Cardiac muscle cell (in vitro differentiated cells and primary cell): ENCODE measurements at regions not wholly inside any gene's neighbourhood (a gene's known extent, or its start where the extent isn't known, plus 50 kb on each side); places are given as distances from the start of the nearest gene placed in this dataset.
"Not testable (repeated sequence)": the region's sequence is repeated elsewhere in the genome, so short reads cannot be mapped to it uniquely, and the experiment has no call there.

Experiments
- DNase-seq, 2 donors: peaks; one replicate each; pipeline versions ENCODE4 v3.0.0 to v3.0.0-alpha.2; 2010 to 2017; ENCODE audit warnings: low read depth in 1 of 2, low spot score in 1 of 2
- H3K27ac ChIP-seq: fragments of 200-600 bp; sonication (generic); 2 replicates; pipeline ENCODE4 v1.5.1; 2016
- H3K27me3 ChIP-seq: fragments of 200-600 bp; sonication (generic); 2 replicates; pipeline ENCODE4 v1.6.0; 2016; ENCODE audit warnings: control low read depth
- H3K36me3 ChIP-seq: fragments of 200-600 bp; sonication (generic); 2 replicates; pipeline ENCODE4 v1.5.1; 2016; ENCODE audit warnings: control low read depth
- H3K4me1 ChIP-seq: fragments of 200-600 bp; sonication (generic); 2 replicates; pipeline ENCODE4 v1.8.1; 2017; ENCODE audit warnings: low read depth, mild to moderate bottlenecking, mixed run types
- H3K4me3 ChIP-seq: fragments of 200-600 bp; sonication (generic); 2 replicates; pipeline ENCODE4 v1.5.1; 2016; ENCODE audit warnings: mild to moderate bottlenecking
- H3K9me3 ChIP-seq: fragments of 200-600 bp; sonication (generic); 2 replicates; pipeline ENCODE4 v1.5.1; 2017; ENCODE audit warnings: low read depth, mild to moderate bottlenecking, control low read depth
- TF ChIP-seq, protein P1 (sequence below): IDR thresholded peaks from 2 replicates; pipeline ENCODE4 v1.5.1; 2012; ENCODE audit warnings: low read depth, mild to moderate bottlenecking, low read length

DNA sequence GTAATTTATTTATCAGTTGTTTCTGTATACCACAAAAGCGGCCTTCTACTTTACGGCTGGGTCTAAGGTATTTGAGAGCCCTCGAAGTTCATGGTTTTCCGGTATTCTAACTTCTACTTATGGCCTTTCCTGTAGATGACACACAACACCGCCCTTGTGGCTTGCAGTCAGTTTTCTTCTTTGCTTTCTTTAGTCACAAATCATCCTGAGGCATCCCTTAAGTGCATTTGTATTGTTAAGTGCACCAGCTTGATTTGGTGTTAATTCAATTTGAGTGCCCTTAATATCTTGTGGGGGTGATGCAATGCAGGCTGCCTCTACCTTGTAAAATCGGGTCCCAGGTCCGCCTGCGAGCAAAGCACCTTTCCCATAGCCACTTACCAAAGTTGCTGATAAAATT, 511.9 kb downstream of the CCDC171 start:
- Histone ChIP-seq H3K9me3 (no peaks in the 10 kb centered on the region), H3K27me3 (no peaks in the 10 kb centered on the region), H3K27ac (no peak overlapping the region), H3K4me3 (no peak overlapping the region), H3K36me3 (no peaks in the 10 kb centered on the region), H3K4me1 (peaks cover 10% of the 10 kb centered on the region)
- TF ChIP-seq, protein P1, sequence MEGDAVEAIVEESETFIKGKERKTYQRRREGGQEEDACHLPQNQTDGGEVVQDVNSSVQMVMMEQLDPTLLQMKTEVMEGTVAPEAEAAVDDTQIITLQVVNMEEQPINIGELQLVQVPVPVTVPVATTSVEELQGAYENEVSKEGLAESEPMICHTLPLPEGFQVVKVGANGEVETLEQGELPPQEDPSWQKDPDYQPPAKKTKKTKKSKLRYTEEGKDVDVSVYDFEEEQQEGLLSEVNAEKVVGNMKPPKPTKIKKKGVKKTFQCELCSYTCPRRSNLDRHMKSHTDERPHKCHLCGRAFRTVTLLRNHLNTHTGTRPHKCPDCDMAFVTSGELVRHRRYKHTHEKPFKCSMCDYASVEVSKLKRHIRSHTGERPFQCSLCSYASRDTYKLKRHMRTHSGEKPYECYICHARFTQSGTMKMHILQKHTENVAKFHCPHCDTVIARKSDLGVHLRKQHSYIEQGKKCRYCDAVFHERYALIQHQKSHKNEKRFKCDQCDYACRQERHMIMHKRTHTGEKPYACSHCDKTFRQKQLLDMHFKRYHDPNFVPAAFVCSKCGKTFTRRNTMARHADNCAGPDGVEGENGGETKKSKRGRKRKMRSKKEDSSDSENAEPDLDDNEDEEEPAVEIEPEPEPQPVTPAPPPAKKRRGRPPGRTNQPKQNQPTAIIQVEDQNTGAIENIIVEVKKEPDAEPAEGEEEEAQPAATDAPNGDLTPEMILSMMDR, result no peak
- DNase-seq, result no peak

DNA sequence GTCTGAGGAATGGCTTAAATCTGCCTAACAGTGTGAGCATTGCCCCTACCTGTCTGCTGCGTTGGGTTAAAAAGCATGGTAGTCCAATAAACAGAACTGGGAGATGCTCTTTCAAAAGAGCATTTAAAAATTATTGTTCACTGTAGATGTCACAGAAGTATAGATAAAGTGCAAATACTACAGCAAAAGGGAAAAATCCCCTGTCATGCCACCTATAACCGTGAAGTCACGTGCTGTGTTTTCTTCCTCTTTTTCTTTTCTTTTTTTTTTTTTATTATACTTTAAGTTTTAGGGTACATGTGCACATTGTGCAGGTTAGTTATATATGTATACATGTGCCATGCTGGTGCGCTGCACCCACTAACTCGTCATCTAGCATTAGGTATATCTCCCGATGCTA, 513.4 kb downstream of the CCDC171 start:
- not testable (repeated sequence) for H3K36me3 ChIP-seq, H3K4me3 ChIP-seq, H3K27me3 ChIP-seq, H3K9me3 ChIP-seq, DNase-seq, H3K27ac ChIP-seq
- peaks cover 10% of the 10 kb centered on the region for H3K4me1 ChIP-seq

DNA sequence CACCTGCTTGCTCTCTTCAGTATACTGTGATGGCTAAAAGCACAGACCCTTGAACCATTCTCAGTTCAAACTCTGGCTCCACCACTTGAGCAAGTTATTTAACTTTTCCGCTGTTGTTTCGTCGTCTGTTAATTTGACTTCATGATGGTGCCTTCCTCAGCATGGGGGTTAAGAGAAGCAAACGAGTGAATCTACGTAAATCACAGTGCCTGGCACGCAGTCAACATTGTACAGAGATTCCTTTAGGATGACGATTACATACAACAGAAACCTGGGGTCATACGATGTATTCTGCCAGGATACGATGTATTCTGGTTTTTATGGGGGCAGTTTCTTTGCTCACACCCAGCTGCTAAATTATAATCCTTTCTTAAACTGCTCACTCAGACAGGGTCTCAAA, 515.6 kb downstream of the CCDC171 start:
- no peaks in the 10 kb centered on the region for H3K36me3 ChIP-seq
- H3K9me3 ChIP-seq, result no peaks in the 10 kb centered on the region
- no peak overlapping the region for H3K27ac ChIP-seq
- DNase-seq, result peak in 1 of 2 donors; percentile 40
- peaks cover 10% of the 10 kb centered on the region for H3K4me1 ChIP-seq
- TF ChIP-seq, protein P1, result no peak
- no peak overlapping the region for H3K4me3 ChIP-seq
- H3K27me3 ChIP-seq, result no peaks in the 10 kb centered on the region

DNA sequence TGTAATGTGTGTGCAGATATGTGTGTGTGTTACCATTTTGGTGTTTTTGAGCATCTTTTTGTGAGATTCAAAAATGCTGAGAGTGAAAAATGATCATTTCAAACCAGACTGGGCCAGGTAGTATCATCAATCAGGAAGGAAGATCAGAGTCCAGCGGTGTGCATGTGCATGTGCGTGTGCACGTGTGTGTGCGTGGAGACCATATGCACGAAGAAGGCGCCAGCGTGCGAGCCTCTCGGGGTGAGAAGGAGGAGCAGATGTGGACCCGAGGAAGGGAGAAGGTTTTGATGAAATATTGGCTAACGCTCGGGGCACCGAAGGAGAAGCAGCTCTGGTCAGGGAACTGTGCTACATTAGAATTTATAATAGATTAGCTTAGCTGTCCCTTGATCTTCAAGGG, 516.4 kb downstream of the CCDC171 start:
- DNase-seq, result no peak
- no peaks in the 10 kb centered on the region for H3K36me3 ChIP-seq
- H3K27ac ChIP-seq, result peak overlapping the region; percentile 50
- no peaks in the 10 kb centered on the region for H3K9me3 ChIP-seq
- no peak overlapping the region for H3K4me3 ChIP-seq
- H3K27me3 ChIP-seq, result no peaks in the 10 kb centered on the region
- TF ChIP-seq, protein P1, result no peak
- H3K4me1 ChIP-seq, result peaks cover 10% of the 10 kb centered on the region

DNA sequence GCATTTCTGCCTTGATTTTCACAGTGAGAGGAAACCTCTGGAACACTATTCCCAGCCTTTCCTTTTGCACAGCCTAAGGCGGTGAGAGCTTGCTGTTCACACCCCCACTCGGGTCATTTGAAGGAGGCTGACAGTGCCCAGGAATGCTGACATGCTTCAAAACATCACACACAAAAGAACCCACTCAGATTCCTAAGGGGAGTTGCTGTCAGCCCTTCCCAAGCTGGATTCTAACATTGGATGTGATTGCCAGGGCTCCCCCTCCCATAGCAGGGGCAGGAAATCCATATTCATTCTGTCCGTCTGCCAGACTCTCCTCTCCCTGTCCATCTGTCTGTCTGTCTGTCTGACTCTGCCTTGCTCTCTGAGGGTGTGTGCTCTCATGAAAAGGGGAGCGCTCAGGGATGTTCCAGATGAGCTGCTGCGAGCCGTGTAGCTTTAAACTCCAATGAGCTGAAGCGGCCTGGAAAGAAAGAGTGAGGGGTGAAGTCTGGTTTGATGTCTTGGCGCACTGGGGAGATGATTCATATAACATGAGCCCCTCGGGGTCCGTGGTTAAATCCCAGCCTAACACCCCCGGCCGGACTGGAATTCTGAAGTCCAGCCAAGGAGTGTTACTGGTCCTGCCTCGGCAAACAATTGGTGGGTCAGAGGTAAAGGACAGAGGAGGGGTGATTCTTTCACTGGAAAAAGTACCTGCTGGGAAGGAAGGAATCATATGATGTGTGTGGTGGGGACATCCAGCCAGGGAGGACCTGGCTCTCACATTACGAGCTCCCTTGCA, 517.0 kb downstream of the CCDC171 start:
- no peaks in the 10 kb centered on the region for H3K9me3 ChIP-seq
- no peak overlapping the region for H3K4me3 ChIP-seq
- peak; percentile 37 to 77 for DNase-seq
- H3K27ac ChIP-seq, result peak overlapping the region; percentile 50
- H3K4me1 ChIP-seq, result peaks cover 6% of the 10 kb centered on the region
- no peaks in the 10 kb centered on the region for H3K27me3 ChIP-seq
- TF ChIP-seq, protein P1, result no peak
- H3K36me3 ChIP-seq, result no peaks in the 10 kb centered on the region

DNA sequence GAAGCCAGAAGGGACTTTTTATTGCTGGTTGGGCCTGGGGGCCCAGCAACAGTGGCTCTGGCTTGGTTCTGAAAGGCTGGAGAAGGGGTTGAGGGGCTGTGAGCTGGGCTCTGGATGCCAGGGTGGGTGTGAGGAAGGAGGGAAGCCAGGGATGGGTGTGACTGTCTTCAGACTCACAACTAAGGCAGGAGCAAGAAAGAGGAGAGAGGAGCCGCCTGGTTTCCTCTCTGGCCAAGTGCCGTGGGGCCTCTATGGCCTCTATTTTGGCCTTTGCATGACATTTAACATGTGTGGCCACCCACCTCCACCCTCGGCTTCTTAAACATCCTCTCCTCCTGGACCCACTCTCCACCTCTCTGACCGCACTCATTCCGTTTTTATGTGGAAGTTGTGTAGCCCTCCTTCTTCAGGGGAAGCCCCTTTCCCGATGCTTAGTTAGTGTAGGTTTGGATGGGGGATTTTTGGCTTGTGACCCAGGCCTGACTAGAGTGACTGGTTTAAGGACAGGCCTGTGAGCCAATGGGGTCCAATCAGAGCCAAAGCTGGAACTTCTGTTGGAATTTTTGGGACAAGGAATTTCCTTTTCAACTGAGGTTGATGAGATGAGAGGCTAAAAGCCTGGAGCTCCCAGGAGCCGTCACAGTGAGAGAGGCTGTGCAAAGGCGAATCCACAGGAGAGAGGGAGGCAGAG, 517.8 kb downstream of the CCDC171 start:
- Histone ChIP-seq H3K4me1 (peaks cover 5% of the 10 kb centered on the region), H3K27ac (peak overlapping the region; percentile 50), H3K27me3 (no peaks in the 10 kb centered on the region), H3K36me3 (no peaks in the 10 kb centered on the region), H3K4me3 (no peak overlapping the region), H3K9me3 (no peaks in the 10 kb centered on the region)
- no peak for DNase-seq
- TF ChIP-seq, protein P1, result no peak
